IPS-20b (cell line): ENCODE measurements at regions not wholly inside any gene's neighbourhood (a gene's known extent, or its start where the extent isn't known, plus 50 kb on each side); places are given as distances from the start of the nearest gene placed in this dataset.
"Not testable (repeated sequence)": the region's sequence is repeated elsewhere in the genome, so short reads cannot be mapped to it uniquely, and the experiment has no call there.

ENCODE experiments used
- H3K27ac ChIP-seq: one replicate; pipeline ENCODE4 v1.5.1; 2013; ENCODE audit warnings: low read length
- H3K27me3 ChIP-seq: 2 replicates; pipeline ENCODE4 v1.6.1; 2013; ENCODE audit warnings: mild to moderate bottlenecking, low read length, inconsistent platforms; ENCODE audit not compliant: insufficient read depth
- H3K36me3 ChIP-seq: 2 replicates; pipeline ENCODE4 v1.6.1; 2013; ENCODE audit warnings: low read depth, mild to moderate bottlenecking, inconsistent platforms, low read length, moderate library complexity; ENCODE audit not compliant: insufficient read depth
- H3K4me1 ChIP-seq: 2 replicates; pipeline ENCODE4 v1.6.1; 2013; ENCODE audit warnings: mild to moderate bottlenecking, control low read depth, inconsistent platforms, low read length, moderate library complexity; ENCODE audit not compliant: insufficient read depth
- H3K4me3 ChIP-seq: 2 replicates; pipeline ENCODE4 v1.5.1; 2013; ENCODE audit warnings: mild to moderate bottlenecking, low read length, inconsistent platforms
- H3K9ac ChIP-seq: 2 replicates; pipeline ENCODE4 v1.6.1; 2013; ENCODE audit warnings: low read depth, mild to moderate bottlenecking, inconsistent platforms, low read length, moderate library complexity
- H3K9me3 ChIP-seq: 2 replicates; pipeline ENCODE4 v1.6.1; 2013; ENCODE audit warnings: mild to moderate bottlenecking, low read depth, low read length, inconsistent platforms; ENCODE audit not compliant: insufficient read depth

- H3K9ac ChIP-seq: no peak overlapping the region
- H3K4me3 ChIP-seq: no peak overlapping the region
- no peaks in the 10 kb centered on the region for H3K9me3 ChIP-seq
- H3K27ac ChIP-seq: no peak overlapping the region
- H3K27me3 ChIP-seq: no peaks in the 10 kb centered on the region
- H3K4me1 ChIP-seq: no peaks in the 10 kb centered on the region
- H3K36me3 ChIP-seq: no peaks in the 10 kb centered on the region
Measured at GRCh38 chr9:6128030-6128429, 87.6 kb upstream of the IL33 start.

- no peaks in the 10 kb centered on the region for H3K9me3 ChIP-seq
- no peaks in the 10 kb centered on the region for H3K36me3 ChIP-seq
- H3K27me3 ChIP-seq: no peaks in the 10 kb centered on the region
- H3K9ac ChIP-seq: no peak overlapping the region
- no peaks in the 10 kb centered on the region for H3K4me1 ChIP-seq
- no peak overlapping the region for H3K27ac ChIP-seq
- H3K4me3 ChIP-seq: no peak overlapping the region
Measured at GRCh38 chr9:6126377-6126776, 89.2 kb upstream of the IL33 start.

- Histone ChIP-seq H3K4me1 (no peaks in the 10 kb centered on the region), H3K9me3 (no peaks in the 10 kb centered on the region), H3K4me3 (no peak overlapping the region), H3K27ac (no peak overlapping the region), H3K9ac (no peak overlapping the region), H3K36me3 (no peaks in the 10 kb centered on the region), H3K27me3 (no peaks in the 10 kb centered on the region)
Measured at GRCh38 chr9:6123416-6123815, 92.2 kb upstream of the IL33 start.

- H3K9me3 ChIP-seq: no peaks in the 10 kb centered on the region
- no peak overlapping the region for H3K4me3 ChIP-seq
- no peaks in the 10 kb centered on the region for H3K27me3 ChIP-seq
- H3K9ac ChIP-seq: no peak overlapping the region
- H3K36me3 ChIP-seq: no peaks in the 10 kb centered on the region
- no peaks in the 10 kb centered on the region for H3K4me1 ChIP-seq
- no peak overlapping the region for H3K27ac ChIP-seq
Measured at GRCh38 chr9:6121707-6122106, 93.9 kb upstream of the IL33 start.

- H3K36me3 ChIP-seq: no peaks in the 10 kb centered on the region
- H3K27ac ChIP-seq: no peak overlapping the region
- no peaks in the 10 kb centered on the region for H3K27me3 ChIP-seq
- no peak overlapping the region for H3K4me3 ChIP-seq
- H3K9ac ChIP-seq: no peak overlapping the region
- no peaks in the 10 kb centered on the region for H3K4me1 ChIP-seq
- peaks cover 4% of the 10 kb centered on the region; the same call in 1 of the 2 replicates for H3K9me3 ChIP-seq
Measured at GRCh38 chr9:6114424-6114823, 99.0 kb upstream of the RANBP6 start.

- no peak overlapping the region for H3K27ac ChIP-seq
- H3K4me1 ChIP-seq: no peaks in the 10 kb centered on the region
- H3K9me3 ChIP-seq: peaks cover 4% of the 10 kb centered on the region; the same call in 1 of the 2 replicates
- no peaks in the 10 kb centered on the region for H3K27me3 ChIP-seq
- H3K4me3 ChIP-seq: no peak overlapping the region
- H3K36me3 ChIP-seq: no peaks in the 10 kb centered on the region
- H3K9ac ChIP-seq: no peak overlapping the region
Measured at GRCh38 chr9:6113819-6114218, 98.4 kb upstream of the RANBP6 start.

- Histone ChIP-seq H3K9me3 (peaks cover 4% of the 10 kb centered on the region; the same call in 1 of the 2 replicates), H3K4me3 (no peak overlapping the region), H3K4me1 (no peaks in the 10 kb centered on the region), H3K9ac (no peak overlapping the region), H3K36me3 (no peaks in the 10 kb centered on the region), H3K27me3 (no peaks in the 10 kb centered on the region), H3K27ac (no peak overlapping the region)
Measured at GRCh38 chr9:6113312-6113711, 97.9 kb upstream of the RANBP6 start.

GRCh38 chr9:6109986-6110385, 94.6 kb upstream of the RANBP6 start:
- Histone ChIP-seq H3K4me3 (no peak overlapping the region), H3K36me3 (no peaks in the 10 kb centered on the region), H3K27ac (no peak overlapping the region), H3K4me1 (0 out of 2 replicates have a peak, but pooled peaks cover 6% of the 10 kb centered on the region), H3K9ac (no peak overlapping the region), H3K27me3 (no peaks in the 10 kb centered on the region), H3K9me3 (peaks cover 4% of the 10 kb centered on the region; the same call in 1 of the 2 replicates)

- H3K4me1 ChIP-seq: 0 out of 2 replicates have a peak, but pooled peaks cover 6% of the 10 kb centered on the region
- no peak overlapping the region for H3K9ac ChIP-seq
- no peaks in the 10 kb centered on the region for H3K36me3 ChIP-seq
- H3K9me3 ChIP-seq: peaks cover 4% of the 10 kb centered on the region; the same call in 1 of the 2 replicates
- no peak overlapping the region for H3K27ac ChIP-seq
- H3K4me3 ChIP-seq: no peak overlapping the region
- no peaks in the 10 kb centered on the region for H3K27me3 ChIP-seq
Measured at GRCh38 chr9:6109571-6109970, 94.1 kb upstream of the RANBP6 start.

- Histone ChIP-seq H3K9ac (no peak overlapping the region; the same call in 1 of the 2 replicates), H3K4me1 (0 out of 2 replicates have a peak, but pooled peaks cover 6% of the 10 kb centered on the region), H3K27ac (no peak overlapping the region), H3K36me3 (no peaks in the 10 kb centered on the region), H3K4me3 (no peak overlapping the region), H3K9me3 (no peaks in the 10 kb centered on the region), H3K27me3 (no peaks in the 10 kb centered on the region)
Measured at GRCh38 chr9:6106711-6107339, 91.4 kb upstream of the RANBP6 start.

GRCh38 chr9:6105738-6106137, 90.3 kb upstream of the RANBP6 start:
- Histone ChIP-seq H3K27ac (no peak overlapping the region), H3K9me3 (no peaks in the 10 kb centered on the region), H3K27me3 (no peaks in the 10 kb centered on the region), H3K4me1 (0 out of 2 replicates have a peak, but pooled peaks cover 6% of the 10 kb centered on the region), H3K9ac (no peak overlapping the region), H3K4me3 (no peak overlapping the region), H3K36me3 (no peaks in the 10 kb centered on the region)

GRCh38 chr9:6104406-6104805, 89.0 kb upstream of the RANBP6 start:
- H3K27me3 ChIP-seq, H3K4me1 ChIP-seq, H3K9me3 ChIP-seq, H3K36me3 ChIP-seq, H3K27ac ChIP-seq, H3K4me3 ChIP-seq, H3K9ac ChIP-seq: not testable (repeated sequence)
